Right lobe of liver (tissue), 6 donors: ENCODE measurements at regions not wholly inside any gene's neighbourhood (a gene's known extent, or its start where the extent isn't known, plus 50 kb on each side); places are given as distances from the start of the nearest gene placed in this dataset.

Source experiments
- ATAC-seq, 4 donors: fragments of 200-7000 bp; cut with Tn5 transposase; one replicate each; pipeline ENCODE4 v1.9.1; 2020; ENCODE audit warnings: mild to moderate bottlenecking in 4 of 4, moderate library complexity in 4 of 4
- DNase-seq, 3 donors: peaks; one replicate each; pipeline ENCODE4 v3.0.0-alpha.2; 2020
- H3K27ac ChIP-seq, 3 donors: fragments of 200-600 bp; one replicate each; pipeline ENCODE4 v1.8.0; 2022
- H3K27me3 ChIP-seq, 2 donors: fragments of 200-600 bp; one replicate each; pipeline ENCODE4 v1.8.0; 2022
- H3K36me3 ChIP-seq, 4 donors: fragments of 200-600 bp; sonication (generic) in 1 of 4; one replicate each; pipeline versions ENCODE4 v1.5.1 to v1.8.0; 2017 to 2022; ENCODE audit warnings: control low read depth in 1 of 4
- H3K4me1 ChIP-seq, 4 donors: fragments of 200-600 bp; sonication (generic) in 1 of 4; one replicate each; pipeline versions ENCODE4 v1.5.1 to v1.8.0; 2017 to 2022; ENCODE audit warnings: control low read depth in 1 of 4
- H3K4me3 ChIP-seq, 3 donors: fragments of 200-600 bp; one replicate each; pipeline ENCODE4 v1.8.0; 2022
- H3K9me3 ChIP-seq, 4 donors: fragments of 200-600 bp; sonication (generic) in 1 of 4; one replicate each; pipeline versions ENCODE4 v1.5.1 to v1.8.0; 2017 to 2022; ENCODE audit warnings: control low read depth in 1 of 4
- CTCF ChIP-seq, 4 donors: fragments of 200-600 bp in 3 of 4; fragments of 450-650 bp in 1 of 4; IDR thresholded peaks; one replicate each; pipeline versions ENCODE4 v1.5.1 to v1.8.0; 2016 to 2022; ENCODE audit warnings: antibody characterized with exemption in 4 of 4, mild to moderate bottlenecking in 2 of 4
- POLR2A ChIP-seq: fragments of 450-650 bp; IDR thresholded peaks from one replicate; pipeline ENCODE4 v1.6.1; 2017; ENCODE audit warnings: antibody characterized with exemption, mild to moderate bottlenecking
- whole genome bisulfite sequencing: methylation state at CpG from one replicate; pipeline ENCODE4 v1.1.6; 2018; ENCODE audit warnings: low coverage, low lambda C conversion rate; ENCODE audit not compliant: insufficient coverage; ENCODE audit errors: missing lambda C conversion rate; 5-methylcytosine and 5-hydroxymethylcytosine counted together
- intact Hi-C, 2 donors: fragments of 100-400 bp; cut with DNase I; formaldehyde crosslinking; loops; one replicate each; pipeline versions ENCODE4 v1.11.2 to v1.14.1; 2022
- donor health status: DM: no; HTN: yes; CAD: no.
- donor health status: DM: no; HTN: no; CAD: no.
- donor health status: DM: no; HTN: no; CAD: no.
- donor health status: DM: no; HTN: yes; CAD: no.
- donor health status: DM: no; HTN: yes; CAD: no.

DNA sequence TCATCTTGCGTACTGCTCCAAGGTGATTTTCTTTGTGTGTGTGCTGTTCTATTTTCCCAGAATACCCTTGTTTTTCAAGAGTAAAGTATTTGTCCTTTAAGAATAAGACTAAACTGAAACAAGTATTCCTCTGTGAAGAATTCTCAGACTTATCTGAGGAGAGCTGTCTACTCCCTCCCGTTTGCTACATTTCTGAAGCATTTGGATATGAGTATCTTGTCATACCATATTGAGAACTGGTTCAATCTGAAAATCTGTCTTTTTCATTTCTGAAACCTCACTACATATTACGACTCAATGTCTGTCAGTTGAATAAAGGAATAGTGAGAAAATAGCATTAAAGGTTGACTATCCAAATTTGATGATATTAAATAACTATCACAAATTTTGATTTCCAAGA is 159.4 kb downstream of the PMAIP1 start:
- H3K9me3 ChIP-seq, result no peaks in the 10 kb centered on the region
- no peaks in the 10 kb centered on the region for H3K36me3 ChIP-seq
- H3K4me3 ChIP-seq, result no peak overlapping the region
- no peaks in the 10 kb centered on the region for H3K27me3 ChIP-seq
- ATAC-seq, result no peak
- WGBS, result 53% methylated on average over 3 of the region's 3 CpGs
- no peaks in the 10 kb centered on the region for H3K4me1 ChIP-seq
- intact Hi-C loops, result no loop called here
- TF ChIP-seq CTCF (IDR thresholded peaks at IDR 0.05), result no peak
- TF ChIP-seq POLR2A, result no peak
- DNase-seq, result no peak
- H3K27ac ChIP-seq, result no peak overlapping the region

DNA sequence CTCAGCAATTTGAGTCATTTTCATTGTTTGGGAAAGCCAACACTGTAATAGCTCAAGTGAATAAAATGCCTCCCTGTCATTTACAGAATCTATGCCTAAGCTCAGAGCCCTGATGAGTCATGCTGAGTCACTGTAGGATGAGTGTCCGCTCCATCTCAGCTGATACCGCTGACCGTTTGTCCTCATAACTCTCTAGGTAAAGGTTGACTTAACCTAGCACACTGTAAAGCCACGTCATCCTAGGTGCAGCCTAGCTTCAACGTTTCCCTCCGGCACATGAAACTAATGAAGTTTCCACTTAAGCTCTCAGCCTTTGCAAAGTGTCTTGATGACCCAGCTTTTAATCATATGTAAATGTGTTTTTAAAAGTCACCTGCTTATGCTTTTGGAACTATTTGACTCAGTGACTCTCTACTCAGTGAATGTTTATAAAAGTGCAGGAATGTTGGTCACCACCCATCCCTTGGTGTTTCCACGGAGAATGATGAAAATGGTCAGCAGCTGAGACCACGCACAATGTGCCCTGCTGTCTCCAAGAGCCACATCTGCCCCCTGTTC is 154.0 kb downstream of the PMAIP1 start:
- Histone ChIP-seq H3K27me3 (no peaks in the 10 kb centered on the region), H3K4me1 (no peaks in the 10 kb centered on the region), H3K27ac (no peak overlapping the region), H3K36me3 (no peaks in the 10 kb centered on the region), H3K4me3 (no peak overlapping the region), H3K9me3 (no peaks in the 10 kb centered on the region)
- TF ChIP-seq POLR2A (no peak), CTCF (IDR thresholded peaks at IDR 0.05) (no peak)
- ATAC-seq, result no peak
- WGBS, result 44% methylated on average over 5 of the region's 8 CpGs
- no peak for DNase-seq
- intact Hi-C loops, result no loop called here

DNA sequence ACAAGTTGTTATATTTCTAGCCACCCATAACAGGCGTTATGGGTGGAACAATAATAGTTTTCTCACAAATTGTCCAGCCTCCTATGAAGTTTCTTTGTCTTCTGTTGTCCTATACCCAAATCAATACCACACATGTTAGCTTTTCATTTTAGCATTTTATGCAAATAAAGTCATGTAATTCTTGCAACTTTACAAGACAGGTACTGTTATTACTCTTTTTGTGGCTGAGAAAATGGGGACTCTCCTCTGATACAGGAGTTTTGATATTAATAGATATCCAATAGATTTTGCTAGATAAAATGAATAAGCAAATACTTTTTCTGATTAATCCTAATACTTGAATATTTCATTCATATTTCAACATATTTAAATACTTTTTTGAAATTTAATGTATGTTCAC is 151.0 kb downstream of the PMAIP1 start:
- H3K9me3 ChIP-seq, result no peaks in the 10 kb centered on the region
- 19% methylated on average over 1 of the region's 1 CpG for WGBS
- no peak overlapping the region for H3K4me3 ChIP-seq
- DNase-seq (no peak), ATAC-seq (no peak)
- TF ChIP-seq POLR2A, result no peak
- no peak for TF ChIP-seq CTCF (IDR thresholded peaks at IDR 0.05)
- no peaks in the 10 kb centered on the region for H3K4me1 ChIP-seq
- H3K27ac ChIP-seq, result no peak overlapping the region
- H3K36me3 ChIP-seq, result no peaks in the 10 kb centered on the region
- no peaks in the 10 kb centered on the region for H3K27me3 ChIP-seq
- intact Hi-C loops, result no loop called here

DNA sequence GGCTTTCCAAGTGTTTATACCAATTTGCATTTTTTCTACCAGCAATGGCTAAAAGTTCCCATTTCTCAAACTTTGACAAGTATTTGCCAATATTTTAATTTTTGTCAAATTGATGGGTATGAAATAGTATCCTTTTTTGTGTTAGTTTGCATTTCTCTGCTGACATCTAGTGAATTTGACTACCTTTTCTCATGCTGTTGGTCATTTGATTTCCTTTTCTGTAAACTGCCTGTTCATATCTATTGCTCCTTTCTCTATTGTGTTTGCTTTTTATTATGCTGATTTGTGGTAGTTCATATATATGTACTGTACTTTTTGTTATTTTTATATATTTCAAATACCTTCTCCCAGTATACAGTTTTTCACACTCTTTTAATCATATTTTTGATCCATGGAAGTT is 149.4 kb downstream of the PMAIP1 start:
- TF ChIP-seq CTCF (IDR thresholded peaks at IDR 0.05), result no peak
- TF ChIP-seq POLR2A, result no peak
- ATAC-seq (no peak), DNase-seq (no peak)
- Histone ChIP-seq H3K27me3 (no peaks in the 10 kb centered on the region), H3K4me1 (no peaks in the 10 kb centered on the region), H3K36me3 (no peaks in the 10 kb centered on the region), H3K9me3 (no peaks in the 10 kb centered on the region), H3K27ac (no peak overlapping the region), H3K4me3 (no peak overlapping the region)
- intact Hi-C loops, result no loop called here

DNA sequence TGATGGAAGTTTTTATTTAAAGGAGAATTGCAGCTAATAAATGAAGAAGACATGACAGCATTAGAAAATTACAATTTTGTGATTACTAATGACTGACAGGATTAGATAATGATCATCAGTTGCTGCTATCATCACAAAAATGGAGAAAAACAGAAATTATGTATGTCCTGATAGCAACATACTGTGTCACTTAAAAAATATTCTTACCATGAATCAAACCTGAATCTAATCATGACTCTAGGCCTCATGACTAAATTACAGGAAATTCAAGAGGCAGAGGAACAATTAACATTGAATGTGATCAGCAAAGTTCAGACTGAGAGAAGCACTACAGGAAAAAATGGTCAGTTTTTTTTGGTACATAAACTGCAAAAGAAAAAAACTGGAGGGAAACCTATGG is 147.8 kb downstream of the PMAIP1 start:
- ATAC-seq (no peak), DNase-seq (no peak)
- Histone ChIP-seq H3K27ac (no peak overlapping the region), H3K27me3 (no peaks in the 10 kb centered on the region), H3K4me1 (no peaks in the 10 kb centered on the region), H3K9me3 (no peaks in the 10 kb centered on the region), H3K4me3 (no peak overlapping the region), H3K36me3 (no peaks in the 10 kb centered on the region)
- intact Hi-C loops, result no loop called here
- no peak for TF ChIP-seq CTCF (IDR thresholded peaks at IDR 0.05)
- TF ChIP-seq POLR2A, result no peak
